GM21576 (cell line): ENCODE measurements at regions not wholly inside any gene's neighbourhood (a gene's known extent, or its start where the extent isn't known, plus 50 kb on each side); places are given as distances from the start of the nearest gene placed in this dataset.

Experiments
- ATAC-seq: cut with Tn5 transposase; IDR thresholded peaks from one replicate; pipeline ENCODE4 v1.9.1; 2021; ENCODE audit warnings: mild to moderate bottlenecking, moderate library complexity; ENCODE audit not compliant: unreplicated experiment

DNA sequence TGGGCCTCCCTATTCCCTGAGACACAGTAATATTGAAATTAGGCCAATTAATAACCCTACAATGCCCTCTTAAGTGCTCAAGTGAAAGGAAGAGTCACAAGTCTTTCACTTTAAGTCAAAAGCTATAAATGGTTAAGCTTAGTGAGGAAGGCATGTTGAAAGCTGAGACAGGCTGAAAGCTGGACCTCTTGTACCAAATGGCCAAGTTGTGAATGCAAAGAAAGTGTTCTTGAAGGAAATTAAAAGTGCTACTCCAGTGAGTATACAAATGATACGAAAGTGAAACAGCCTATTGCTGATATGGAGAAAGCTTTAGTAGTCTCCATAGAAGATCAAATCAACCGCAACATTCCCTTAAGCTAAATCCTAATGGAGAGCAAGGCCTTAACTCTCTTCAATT is 140.8 kb downstream of the PTCSC3 start:
- no peak for ATAC-seq

DNA sequence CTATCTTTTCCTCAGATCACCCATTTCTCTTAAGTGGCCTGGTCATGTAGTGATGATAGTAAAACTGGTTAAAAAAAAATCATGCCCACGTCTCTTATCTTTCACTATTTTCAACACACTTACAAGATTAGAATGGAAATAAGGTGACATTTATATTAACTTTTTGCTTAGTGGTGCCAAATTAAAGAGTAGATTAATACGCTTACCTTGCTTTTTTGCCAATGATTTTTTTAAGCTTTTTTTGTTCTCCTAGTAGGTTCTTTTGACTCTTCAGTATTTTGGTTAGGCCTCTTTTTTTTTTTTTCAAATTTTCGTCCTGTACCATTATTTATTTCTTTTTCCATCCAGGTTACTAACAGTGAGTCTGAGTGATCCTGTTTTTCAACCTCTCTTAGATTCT is 147.9 kb downstream of the PTCSC3 start:
- no peak for ATAC-seq

DNA sequence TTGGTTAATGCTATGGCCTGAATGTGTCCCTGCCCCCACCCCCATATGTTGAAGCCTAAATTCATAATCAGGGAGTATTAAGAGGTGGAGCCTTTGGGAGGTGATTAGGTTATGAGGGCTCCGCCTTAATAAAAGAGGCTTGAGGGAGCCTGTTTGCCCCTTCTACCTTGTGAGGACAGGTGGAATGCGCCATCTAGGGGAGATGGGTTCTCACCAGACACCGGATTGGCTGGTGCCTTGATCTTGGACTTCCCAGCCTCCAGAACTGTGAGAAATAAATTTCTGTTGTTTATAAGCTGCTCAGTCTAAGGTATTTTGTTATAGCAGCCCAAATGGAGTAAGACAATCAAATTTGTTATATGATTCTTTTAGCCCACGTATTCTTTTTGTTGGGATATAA is 148.3 kb downstream of the PTCSC3 start:
- ATAC-seq, result no peak

DNA sequence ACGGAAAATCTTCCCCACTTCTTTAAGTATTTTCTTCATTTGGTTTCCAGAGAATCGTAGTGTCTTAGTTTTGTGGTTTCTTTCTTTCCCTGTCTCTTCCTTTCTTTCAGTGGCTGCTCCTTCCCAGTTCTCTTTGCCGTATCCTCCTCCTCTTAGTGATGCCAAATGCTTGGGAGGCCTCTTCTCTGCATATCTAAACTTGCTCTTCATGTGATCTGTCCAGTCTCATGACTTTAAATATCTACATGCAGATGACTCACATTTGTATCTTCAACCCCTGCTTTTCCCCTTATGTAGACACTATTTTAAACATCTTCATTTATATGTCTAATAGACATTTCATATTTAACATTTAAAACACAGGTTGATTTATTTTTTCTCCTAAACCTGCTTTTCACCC is 149.2 kb downstream of the PTCSC3 start:
- ATAC-seq, result no peak

DNA sequence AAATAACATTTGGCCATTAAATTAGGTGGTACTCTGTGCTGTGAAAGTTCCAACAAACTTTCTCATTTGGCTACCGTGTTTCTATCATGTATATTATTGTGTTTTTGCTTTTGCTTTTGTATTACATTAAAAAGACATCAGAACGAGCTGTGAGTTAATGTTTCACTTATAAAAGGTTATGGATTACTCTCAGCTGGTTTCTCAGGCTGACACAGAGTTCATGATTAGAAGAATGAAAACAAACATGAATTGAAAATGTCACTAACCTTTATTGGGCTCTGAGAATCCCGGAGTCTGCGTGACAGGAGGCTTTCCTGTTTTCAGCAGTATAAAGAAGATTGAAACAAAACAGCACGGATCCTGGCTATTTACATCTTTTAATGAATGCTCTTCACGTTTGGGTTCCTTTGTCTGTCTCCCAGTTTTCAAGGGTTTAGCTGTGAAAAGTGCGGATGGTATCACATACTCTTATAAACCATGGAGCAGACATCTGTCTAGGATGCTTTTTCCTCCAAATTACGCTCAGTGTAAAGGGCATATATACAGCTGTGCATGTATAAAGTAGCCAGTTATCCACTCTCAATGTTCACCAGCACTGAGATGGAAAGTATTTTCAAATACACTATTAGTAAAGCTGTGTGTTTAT is 153.6 kb downstream of the PTCSC3 start:
- no peak for ATAC-seq

DNA sequence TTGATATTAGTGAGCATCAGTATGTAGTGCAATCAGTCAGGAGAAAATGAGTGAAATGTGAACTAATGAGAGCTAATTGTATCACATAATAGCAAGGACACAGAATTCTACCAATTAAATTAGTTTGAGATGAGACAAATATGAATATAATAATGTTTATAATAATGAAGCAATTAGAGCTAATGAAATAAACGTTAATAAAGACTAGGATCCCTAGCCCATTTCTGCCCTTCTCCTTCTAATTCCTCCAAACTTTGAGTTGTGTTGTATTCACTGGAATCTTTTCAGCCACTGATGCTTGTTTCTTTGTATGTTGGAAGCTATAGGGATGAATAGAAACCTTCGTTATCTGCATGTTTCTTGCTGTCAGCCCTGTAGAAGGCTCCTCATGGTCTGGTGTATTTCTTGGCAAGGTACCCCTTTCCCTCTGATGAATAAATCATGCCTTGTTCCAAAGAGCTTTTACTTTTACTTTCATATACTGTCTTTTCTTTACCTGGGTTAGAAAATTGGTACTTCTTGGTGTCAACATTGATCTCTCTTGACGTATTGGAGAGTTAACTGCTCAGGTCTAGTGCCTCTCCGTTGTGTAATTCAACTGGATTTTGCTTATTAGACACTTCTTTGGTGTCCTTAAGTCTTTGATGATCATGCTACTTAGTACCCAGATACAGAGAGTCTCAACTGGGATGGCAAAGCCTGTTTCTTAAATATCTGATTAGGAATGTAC is 154.8 kb downstream of the PTCSC3 start:
- ATAC-seq, result no peak

DNA sequence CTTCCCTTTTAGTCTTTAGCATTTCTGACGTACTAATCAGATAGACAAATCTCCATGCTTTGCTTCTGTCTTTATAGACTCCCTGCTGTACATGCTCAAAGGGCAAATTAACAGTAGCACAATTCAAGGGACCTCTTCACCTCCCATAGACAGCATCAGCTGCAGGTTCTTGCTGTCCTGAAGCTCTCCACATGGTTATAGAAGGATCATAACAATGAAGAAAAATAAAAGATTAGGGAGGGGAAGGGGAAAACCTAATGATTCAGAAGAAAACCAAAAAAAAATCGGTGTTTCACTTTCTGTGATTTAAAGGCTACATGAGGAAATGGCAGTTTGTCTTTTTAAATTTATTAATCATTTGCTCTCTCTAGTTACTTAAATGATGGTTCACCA is 155.5 kb downstream of the PTCSC3 start:
- ATAC-seq, result no peak

DNA sequence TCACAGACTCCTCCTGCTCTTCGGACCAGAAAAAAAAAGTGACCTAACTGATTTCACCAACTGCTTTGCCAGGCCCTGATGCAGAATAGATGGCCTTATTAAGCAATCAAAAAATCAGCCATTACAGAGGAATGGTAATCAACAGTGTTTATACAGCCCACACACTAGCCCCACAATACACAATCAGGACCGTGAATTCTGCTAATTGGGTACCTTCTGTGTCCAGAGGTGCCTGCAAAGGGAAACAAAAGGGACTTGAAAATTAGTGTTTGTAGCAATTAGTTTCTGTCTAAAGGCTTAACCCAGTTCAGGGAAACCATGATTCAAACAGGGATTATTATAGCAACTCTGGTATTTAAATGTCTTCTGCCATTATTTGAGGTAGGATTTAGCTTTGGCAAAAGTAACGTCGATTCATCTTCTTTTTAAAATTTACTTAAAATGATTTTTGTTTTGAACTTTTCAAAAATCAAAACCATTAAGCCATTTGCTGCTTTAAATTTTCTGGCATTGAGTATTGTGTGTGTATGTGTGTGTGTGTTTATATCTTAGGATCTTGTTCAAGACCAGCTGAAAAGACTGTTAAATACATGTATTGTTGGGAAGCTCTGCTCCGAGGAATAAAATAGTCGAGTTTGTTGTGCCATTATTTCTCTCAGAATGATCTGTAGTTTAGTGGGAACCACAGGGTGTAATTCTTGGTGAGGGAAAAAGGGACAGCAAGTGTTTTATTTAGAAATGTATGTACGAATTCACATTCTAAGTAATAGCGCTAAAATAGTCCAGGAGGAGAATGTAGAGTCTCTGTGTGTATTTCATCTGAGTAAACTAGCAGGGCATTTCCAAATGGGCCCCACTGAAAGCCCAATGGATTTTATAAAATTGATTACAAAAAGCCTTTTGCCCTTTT is 156.1 kb downstream of the PTCSC3 start:
- no peak for ATAC-seq

DNA sequence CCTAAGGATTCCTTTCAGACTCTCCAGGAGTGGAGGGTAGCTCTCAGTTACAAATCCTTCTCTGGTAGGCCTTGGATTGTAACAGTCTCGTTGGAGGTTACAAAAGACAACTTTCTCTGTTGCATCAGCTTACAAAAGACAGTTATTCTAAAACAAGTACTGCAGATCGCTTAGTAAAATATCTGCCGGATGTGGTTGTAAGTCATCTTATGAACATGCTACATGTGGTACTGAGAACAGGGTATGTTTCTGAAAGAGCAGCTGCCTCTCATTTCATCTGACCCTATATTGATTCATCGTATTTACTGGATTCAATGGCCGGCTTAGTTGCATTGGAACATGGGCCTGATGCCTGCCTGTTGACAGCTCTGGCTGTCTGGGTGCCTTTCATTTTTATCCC is 157.4 kb downstream of the PTCSC3 start:
- ATAC-seq, result no peak

DNA sequence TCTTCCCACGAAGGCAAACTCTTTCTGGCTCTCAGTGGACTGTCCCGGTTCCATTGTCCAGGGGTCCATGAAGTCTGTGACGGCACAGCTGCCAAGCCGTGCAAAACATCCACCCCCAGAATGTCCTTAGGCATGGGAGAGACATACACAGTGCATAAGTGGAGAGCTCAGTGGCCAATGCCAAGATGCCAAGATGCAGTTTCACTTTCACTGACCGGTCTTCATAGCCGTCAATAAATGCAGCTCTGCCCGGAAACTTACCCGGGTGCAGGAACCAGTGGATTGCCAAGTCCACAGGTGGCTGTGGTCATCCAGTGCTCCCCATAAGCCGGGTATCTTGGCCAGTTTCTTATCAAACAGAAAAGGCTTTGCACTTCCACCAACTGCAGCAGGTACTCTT is 162.3 kb downstream of the PTCSC3 start:
- no peak for ATAC-seq

DNA sequence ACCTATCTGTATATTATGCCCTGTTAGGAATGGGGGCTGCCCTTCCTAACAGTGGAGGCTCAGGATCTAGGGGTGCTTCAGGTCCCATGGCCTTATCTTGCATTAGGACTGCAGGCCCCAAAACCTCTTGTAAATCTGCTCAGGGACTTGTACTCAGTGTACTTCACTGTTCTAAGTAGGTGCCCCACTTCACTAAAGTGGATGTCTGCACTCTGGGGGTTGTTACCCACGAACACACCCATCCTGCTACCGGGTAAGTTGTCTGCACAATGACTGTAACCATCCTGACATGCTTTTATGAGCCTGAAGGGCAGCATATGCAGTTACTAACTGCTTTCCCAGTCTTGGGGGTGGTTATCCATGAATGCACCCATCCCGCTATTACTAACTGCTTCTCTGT is 163.0 kb downstream of the PTCSC3 start:
- no peak for ATAC-seq

DNA sequence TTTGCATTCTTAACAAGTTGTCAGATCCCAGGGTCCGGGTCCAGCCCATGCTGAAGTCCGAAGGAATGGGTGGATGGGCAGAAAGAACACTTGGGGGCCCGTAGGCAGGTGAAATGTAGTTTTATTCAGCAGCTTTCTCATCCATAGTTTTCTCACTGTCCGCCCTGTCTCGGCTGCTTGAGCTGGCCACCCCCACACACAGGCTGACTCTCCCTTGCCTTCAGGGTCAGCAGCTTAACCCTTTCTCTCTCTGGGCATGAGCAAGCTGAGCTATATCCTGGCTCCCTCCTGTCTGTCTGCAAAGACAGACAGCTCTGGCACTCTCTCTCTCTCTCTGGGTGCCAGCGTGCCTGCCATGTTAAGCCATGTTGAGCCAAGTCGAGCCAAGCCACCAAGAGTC is 163.9 kb downstream of the PTCSC3 start:
- ATAC-seq, result no peak

DNA sequence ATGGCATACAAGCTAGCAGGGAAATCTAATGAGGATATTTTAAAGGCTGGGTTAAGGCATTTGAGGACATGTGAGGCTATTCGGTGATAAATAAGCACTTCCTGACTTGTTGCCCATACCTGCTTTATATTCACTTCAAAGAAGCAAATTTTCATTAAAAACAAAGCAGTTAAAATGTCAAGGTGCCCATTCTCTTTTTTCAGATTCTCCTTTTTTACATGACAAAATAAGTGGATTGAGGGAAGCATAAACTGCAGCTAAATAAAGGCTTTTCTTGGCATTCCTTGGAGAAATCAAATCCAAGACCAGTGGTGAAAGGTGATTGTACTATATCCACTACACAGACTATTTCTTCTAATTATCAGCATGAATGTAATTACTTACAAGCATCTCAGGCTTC is 166.9 kb downstream of the PTCSC3 start:
- ATAC-seq, result no peak

DNA sequence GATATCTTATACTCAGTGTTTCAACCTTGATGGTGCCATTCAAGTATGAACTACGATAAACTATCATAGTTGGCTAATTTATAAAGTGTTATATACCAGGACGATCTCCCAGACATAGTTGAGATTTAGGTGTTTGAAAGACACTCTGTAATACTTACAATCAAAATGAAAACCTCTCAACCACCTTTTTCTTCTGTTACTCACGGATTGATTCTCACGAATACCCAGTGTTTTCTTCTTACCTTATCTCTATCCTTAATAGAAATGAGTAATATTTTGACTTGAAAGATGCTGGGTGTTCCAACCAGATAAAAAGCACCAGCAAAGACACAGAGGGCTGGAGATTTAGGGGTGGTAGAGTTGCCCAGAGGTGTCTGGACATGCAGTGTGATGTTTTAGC is 169.9 kb downstream of the PTCSC3 start:
- no peak for ATAC-seq

DNA sequence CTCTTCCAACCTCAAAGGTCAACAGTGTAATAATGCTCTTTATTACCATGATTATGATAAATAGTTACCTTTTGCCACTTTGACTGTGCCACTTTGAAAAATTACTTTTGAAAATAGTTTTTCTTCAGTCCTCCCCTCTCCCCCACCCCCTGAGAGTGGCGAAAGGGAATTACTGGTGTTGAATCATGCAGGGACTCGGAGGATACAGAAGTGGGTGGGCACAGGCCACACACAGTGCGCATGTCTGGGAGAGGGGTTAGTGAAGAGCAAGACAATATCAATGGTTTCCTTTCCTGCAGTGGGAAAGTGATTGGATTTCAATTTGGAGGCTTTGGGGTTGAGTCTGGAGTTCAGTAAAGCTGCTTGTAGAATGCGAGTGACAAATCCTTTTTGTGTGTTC is 170.9 kb downstream of the PTCSC3 start:
- ATAC-seq, result no peak

DNA sequence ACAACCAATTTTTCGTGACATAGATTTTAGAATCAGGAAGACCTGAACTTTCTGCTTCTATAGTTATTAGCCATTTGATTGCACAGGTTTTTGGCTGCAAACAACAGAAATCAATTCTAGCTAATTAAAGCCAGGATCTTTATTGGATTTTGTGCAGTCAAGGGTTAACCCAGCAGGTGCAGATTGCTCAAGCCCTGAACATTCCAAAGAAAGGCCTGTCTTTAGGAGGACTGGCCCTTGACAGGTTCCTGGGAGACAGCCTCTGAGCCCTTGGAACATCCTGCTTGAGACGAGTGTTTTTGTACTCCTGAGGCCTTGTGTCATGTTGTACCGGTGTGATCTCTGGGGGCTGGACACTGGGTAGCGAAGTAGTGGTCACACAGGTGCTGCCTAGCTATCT is 174.6 kb downstream of the PTCSC3 start:
- ATAC-seq, result no peak

DNA sequence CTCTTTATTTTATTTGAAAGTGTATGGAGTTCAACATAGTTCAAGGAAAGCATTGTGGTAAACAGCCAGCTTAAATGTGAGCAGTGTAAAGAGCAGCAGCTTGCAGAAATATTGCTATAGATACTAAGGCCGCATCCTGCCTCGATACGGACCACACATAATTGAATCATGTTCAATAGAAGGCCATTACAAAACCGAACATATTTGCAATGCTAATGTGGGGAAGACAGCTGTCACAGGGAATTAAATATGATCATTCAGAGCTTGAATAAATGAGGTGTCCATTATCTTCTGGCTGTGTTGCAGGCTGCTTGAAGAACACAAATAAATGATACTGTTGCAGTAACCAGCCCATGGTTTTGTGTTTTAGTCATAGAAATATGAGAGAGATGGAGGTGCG is 173.2 kb downstream of the BRMS1L start:
- no peak for ATAC-seq

DNA sequence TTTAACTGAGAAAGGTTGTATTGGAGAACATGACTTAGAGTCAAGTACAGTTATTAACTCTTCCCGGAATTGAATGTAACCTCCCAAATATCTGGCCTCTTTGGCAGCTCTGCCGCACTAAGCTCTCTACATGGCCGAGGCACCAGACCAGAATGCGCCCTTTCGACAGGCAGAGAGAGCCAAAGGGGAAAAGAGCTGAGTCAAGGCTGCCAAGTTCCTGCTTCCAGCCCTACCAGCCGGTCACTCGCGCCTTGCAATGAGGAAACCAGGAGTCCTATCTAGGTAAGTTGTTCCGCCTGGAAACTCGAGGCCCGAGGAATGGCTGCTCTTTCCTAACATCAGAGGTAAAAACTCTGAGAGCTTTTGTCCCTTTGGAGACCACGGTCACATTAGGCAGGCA is 172.2 kb downstream of the BRMS1L start:
- no peak for ATAC-seq

DNA sequence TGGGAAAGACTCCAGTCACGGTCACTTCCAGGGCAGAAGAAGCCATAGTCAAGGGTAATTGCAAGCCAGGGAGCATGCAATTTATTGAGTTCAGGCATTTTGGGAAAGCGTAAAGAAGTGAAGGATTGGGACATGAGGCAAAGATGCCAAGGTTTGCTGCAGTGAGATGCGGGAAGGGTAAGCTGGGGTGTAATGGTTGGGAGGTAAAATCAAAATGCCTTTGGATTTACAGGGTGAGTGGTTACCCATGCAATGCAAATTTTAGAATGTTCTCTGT is 167.5 kb downstream of the BRMS1L start:
- no peak for ATAC-seq

DNA sequence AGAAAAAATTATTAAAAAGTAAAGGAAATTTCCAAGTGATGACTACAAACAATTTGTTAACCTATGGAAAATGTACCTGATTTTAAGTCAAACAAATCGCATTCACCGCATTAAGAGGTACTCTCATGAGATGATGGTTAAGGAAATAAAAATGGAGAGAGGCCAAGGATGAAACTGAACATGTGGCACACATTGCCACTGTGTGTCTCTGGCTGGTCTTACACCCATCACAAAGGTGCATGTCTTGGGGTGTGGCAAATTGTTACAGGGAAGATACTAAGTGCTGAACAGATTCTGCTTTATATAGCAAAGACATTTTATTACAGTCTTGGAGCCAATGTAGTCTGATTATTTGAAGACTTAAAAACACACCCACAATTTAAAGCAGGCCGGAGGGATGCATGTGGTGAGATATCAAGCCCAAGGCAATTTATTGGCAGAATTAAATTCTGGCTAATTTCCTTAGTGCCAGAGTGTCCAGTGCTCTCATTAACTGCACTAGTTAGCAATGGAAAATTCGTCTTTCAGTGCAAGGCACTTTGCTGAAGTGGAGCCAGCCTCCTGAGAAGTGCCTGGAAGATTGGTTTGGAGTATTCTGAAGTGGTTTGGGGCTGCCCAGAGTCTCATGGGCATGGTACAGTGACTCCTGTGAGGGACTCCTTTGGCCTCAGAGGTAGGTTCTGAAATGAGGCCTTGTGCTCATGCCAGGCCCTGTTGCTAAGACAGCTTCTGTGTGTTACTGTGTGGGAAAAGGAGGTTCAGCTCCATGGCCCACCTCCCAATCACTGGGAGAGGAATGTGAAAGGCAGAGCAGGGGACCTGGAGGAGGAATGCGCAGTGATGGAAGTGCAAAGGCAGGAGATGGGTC is 166.9 kb downstream of the BRMS1L start:
- no peak for ATAC-seq

DNA sequence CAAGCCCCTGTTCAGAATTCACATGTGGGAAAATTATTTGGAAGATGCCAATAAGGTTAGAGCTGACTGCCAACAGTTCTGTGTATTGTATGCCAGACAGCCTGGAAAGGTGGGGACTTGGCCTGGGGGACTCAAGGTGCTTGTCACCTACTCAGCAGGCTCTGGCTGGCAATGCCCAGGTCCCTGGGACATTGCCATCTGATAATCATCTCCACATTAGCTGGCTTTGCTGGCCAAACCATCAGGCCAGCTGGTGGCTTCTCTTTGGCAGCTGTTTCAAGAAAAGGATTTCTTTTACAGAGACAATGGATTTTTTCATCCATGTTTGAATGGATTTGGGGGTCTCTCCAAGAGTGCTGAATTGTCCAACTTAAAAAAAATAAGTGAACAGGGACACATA is 165.2 kb downstream of the BRMS1L start:
- no peak for ATAC-seq
